HEK293 (cell line): ENCODE measurements at regions not wholly inside any gene's neighbourhood (a gene's known extent, or its start where the extent isn't known, plus 50 kb on each side); places are given as distances from the start of the nearest gene placed in this dataset.

Source experiments
- CTCF ChIA-PET: fragments of 350-600 bp; formaldehyde crosslinking; extraction: SDS; loops from one replicate; lab custom pipeline; 2021; ENCODE audit warnings: antibody characterized with exemption; lab: Yijun Ruan, JAX
- POLR2A ChIA-PET: fragments of 300-600 bp; formaldehyde crosslinking; extraction: SDS; loops from one replicate; lab custom pipeline; 2020; ENCODE audit warnings: antibody characterized with exemption, inconsistent platforms; lab: Yijun Ruan, JAX
- H3K27ac ChIP-seq: fragments of 200-500 bp; sonication (Bioruptor generic); 2 replicates; pipeline ENCODE4 v1.5.1; 2014; ENCODE audit warnings: low read depth, low read length, control low read depth, inconsistent platforms; ENCODE audit errors: extremely low read depth
- H3K36me3 ChIP-seq, 2 experiments: fragments of 200-500 bp in 1 of 2; sonication (Bioruptor generic) in 1 of 2; 1 replicate in 1 of 2; 2 replicates in 1 of 2; pipeline ENCODE4 v1.5.1; 2014 to 2017; ENCODE audit warnings: inconsistent platforms in 2 of 2, low read length in 2 of 2; ENCODE audit not compliant: control insufficient read depth in 2 of 2, insufficient read depth in 1 of 2
- H3K4me1 ChIP-seq: fragments of 200-500 bp; sonication (Bioruptor generic); 2 replicates; pipeline ENCODE4 v1.5.1; 2014; ENCODE audit warnings: mild to moderate bottlenecking, low read length, inconsistent platforms; ENCODE audit not compliant: control insufficient read depth, insufficient read depth
- H3K4me3 ChIP-seq: 2 replicates; pipeline ENCODE4 v1.5.1; 2011; ENCODE audit warnings: low read depth, mild to moderate bottlenecking, control low read depth, low read length, moderate library complexity
- H3K9me3 ChIP-seq: fragments of 200-500 bp; sonication (Bioruptor generic); 2 replicates; pipeline ENCODE4 v1.5.1; 2014; ENCODE audit warnings: low read depth, low read length, inconsistent platforms; ENCODE audit not compliant: control insufficient read depth, insufficient read depth
- GLI4 ChIP-seq: fragments of 450-650 bp; formaldehyde crosslinking; IDR thresholded peaks from 2 replicates; pipeline ENCODE4 v1.5.1; 2016; ENCODE audit warnings: missing biosample characterization, missing genetic modification characterization
- IKZF3 ChIP-seq: fragments of 450-650 bp; IDR thresholded peaks from 2 replicates; pipeline ENCODE4 v1.5.0; 2018; ENCODE audit warnings: missing biosample characterization, mild to moderate bottlenecking, missing genetic modification characterization, moderate library complexity
- KLF10 ChIP-seq: fragments of 450-650 bp; IDR thresholded peaks from 2 replicates; pipeline ENCODE4 v1.5.1; 2018; ENCODE audit warnings: missing biosample characterization, mild to moderate bottlenecking, missing genetic modification characterization
- KLF16 ChIP-seq: fragments of 450-650 bp; formaldehyde crosslinking; IDR thresholded peaks from 2 replicates; pipeline ENCODE4 v1.5.1; 2017; ENCODE audit warnings: missing biosample characterization, missing genetic modification characterization
- WT1 ChIP-seq: fragments of 450-650 bp; formaldehyde crosslinking; IDR thresholded peaks from 2 replicates; pipeline ENCODE4 v1.5.1; 2016; ENCODE audit warnings: missing biosample characterization, missing genetic modification characterization
- ZIC2 ChIP-seq: fragments of 450-650 bp; formaldehyde crosslinking; IDR thresholded peaks from 2 replicates; pipeline ENCODE4 v1.5.1; 2016; ENCODE audit warnings: missing biosample characterization, missing genetic modification characterization
- ZNF10 ChIP-seq: fragments of 450-650 bp; formaldehyde crosslinking; IDR thresholded peaks from 2 replicates; pipeline ENCODE4 v1.5.1; 2017; ENCODE audit warnings: missing biosample characterization, missing genetic modification characterization
- ZNF16 ChIP-seq: fragments of 450-650 bp; formaldehyde crosslinking; IDR thresholded peaks from 2 replicates; pipeline ENCODE4 v1.5.1; 2016; ENCODE audit warnings: low read depth, missing biosample characterization, missing genetic modification characterization
- ZNF184 ChIP-seq: fragments of 450-650 bp; IDR thresholded peaks from 2 replicates; pipeline ENCODE4 v1.5.1; 2018; ENCODE audit warnings: missing biosample characterization, mild to moderate bottlenecking, missing genetic modification characterization
- ZNF221 ChIP-seq: fragments of 450-650 bp; formaldehyde crosslinking; IDR thresholded peaks from 2 replicates; pipeline ENCODE4 v1.5.1; 2017; ENCODE audit warnings: missing biosample characterization, missing genetic modification characterization, borderline replicate concordance
- ZNF223 ChIP-seq: fragments of 450-650 bp; formaldehyde crosslinking; IDR thresholded peaks from 2 replicates; pipeline ENCODE4 v1.5.1; 2016; ENCODE audit warnings: missing biosample characterization, missing genetic modification characterization
- ZNF324 ChIP-seq: fragments of 450-650 bp; formaldehyde crosslinking; IDR thresholded peaks from 2 replicates; pipeline ENCODE4 v1.5.1; 2016; ENCODE audit warnings: missing biosample characterization, missing genetic modification characterization
- ZNF366 ChIP-seq: fragments of 450-650 bp; formaldehyde crosslinking; conservative IDR thresholded peaks from 2 replicates; pipeline ENCODE4 v1.5.1; 2016; ENCODE audit warnings: missing biosample characterization, missing genetic modification characterization
- ZNF394 ChIP-seq: fragments of 450-650 bp; formaldehyde crosslinking; IDR thresholded peaks from 2 replicates; pipeline ENCODE4 v1.5.1; 2016; ENCODE audit warnings: missing biosample characterization, missing genetic modification characterization, mild to moderate bottlenecking, moderate library complexity, borderline replicate concordance
- ZNF501 ChIP-seq: fragments of 450-650 bp; formaldehyde crosslinking; IDR thresholded peaks from 2 replicates; pipeline ENCODE4 v1.5.1; 2016; ENCODE audit warnings: missing biosample characterization, missing genetic modification characterization
- ZNF561 ChIP-seq: fragments of 450-650 bp; IDR thresholded peaks from 2 replicates; pipeline ENCODE4 v1.5.1; 2018; ENCODE audit warnings: missing biosample characterization, missing genetic modification characterization, borderline replicate concordance
- ZNF621 ChIP-seq: fragments of 450-650 bp; formaldehyde crosslinking; IDR thresholded peaks from 2 replicates; pipeline ENCODE4 v1.5.1; 2017; ENCODE audit warnings: missing biosample characterization, missing genetic modification characterization
- ZNF654 ChIP-seq: fragments of 450-650 bp; formaldehyde crosslinking; IDR thresholded peaks from 2 replicates; pipeline ENCODE4 v1.5.1; 2016; ENCODE audit warnings: low read depth, missing biosample characterization, missing genetic modification characterization
- ZNF837 ChIP-seq: fragments of 450-650 bp; formaldehyde crosslinking; IDR thresholded peaks from 2 replicates; pipeline ENCODE4 v1.5.1; 2016; ENCODE audit warnings: missing biosample characterization, missing genetic modification characterization
- TF ChIP-seq, protein P1 (sequence below): fragments of 450-650 bp; formaldehyde crosslinking; IDR thresholded peaks from 2 replicates; pipeline ENCODE4 v1.5.1; 2016; ENCODE audit warnings: missing biosample characterization, missing genetic modification characterization
- TF ChIP-seq, protein P2 (sequence below): fragments of 450-650 bp; formaldehyde crosslinking; IDR thresholded peaks from 2 replicates; pipeline ENCODE4 v1.5.1; 2016; ENCODE audit warnings: missing biosample characterization, missing genetic modification characterization
- TF ChIP-seq, protein P3 (sequence below): fragments of 450-650 bp; formaldehyde crosslinking; IDR thresholded peaks from 2 replicates; pipeline ENCODE4 v1.5.1; 2016; ENCODE audit warnings: missing biosample characterization, missing genetic modification characterization
- TF ChIP-seq, protein P4 (sequence below): fragments of 450-650 bp; formaldehyde crosslinking; IDR thresholded peaks from 2 replicates; pipeline ENCODE4 v1.5.1; 2016; ENCODE audit warnings: missing biosample characterization, missing genetic modification characterization
- TF ChIP-seq, protein P5 (sequence below): fragments of 450-650 bp; formaldehyde crosslinking; IDR thresholded peaks from 2 replicates; pipeline ENCODE4 v1.5.1; 2017; ENCODE audit warnings: missing biosample characterization, missing genetic modification characterization
- TF ChIP-seq, protein P6 (sequence below): fragments of 450-650 bp; formaldehyde crosslinking; IDR thresholded peaks from 2 replicates; pipeline ENCODE4 v1.5.1; 2016; ENCODE audit warnings: missing biosample characterization, missing genetic modification characterization

DNA sequence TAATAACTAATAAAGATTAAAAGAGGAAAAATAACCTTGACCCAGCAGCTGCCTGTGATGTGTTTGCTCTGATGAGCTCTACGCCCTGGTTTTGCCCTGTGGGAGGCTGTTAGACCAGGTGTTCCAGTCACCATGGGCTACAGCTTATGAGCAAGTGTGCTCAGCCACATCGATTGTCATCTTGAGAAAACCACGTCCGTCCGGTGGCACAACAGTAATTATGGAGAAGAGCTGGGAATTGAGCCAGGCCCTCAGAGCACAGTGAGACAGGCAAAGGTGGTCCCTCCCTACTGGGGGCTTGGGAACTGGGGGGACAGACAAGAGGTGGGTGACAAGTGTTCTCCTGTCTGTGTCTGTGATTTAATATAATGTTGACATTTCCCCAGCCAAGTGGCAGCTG is 420.5 kb downstream of the MATN1 start:
- ChIA-PET POLR2A (no interaction called here), CTCF (no interaction called here)
- Histone ChIP-seq H3K27ac (no peak overlapping the region), H3K36me3 (no peaks in the 10 kb centered on the region), H3K4me3 (no peak overlapping the region), H3K9me3 (no peaks in the 10 kb centered on the region), H3K4me1 (no peaks in the 10 kb centered on the region)
- TF ChIP-seq ZIC2 (tag by site-specific recombination) = no peak
- no peak for TF ChIP-seq ZNF184 (tag by site-specific recombination)
- TF ChIP-seq WT1 (tag by site-specific recombination) = no peak
- TF ChIP-seq, protein P1, sequence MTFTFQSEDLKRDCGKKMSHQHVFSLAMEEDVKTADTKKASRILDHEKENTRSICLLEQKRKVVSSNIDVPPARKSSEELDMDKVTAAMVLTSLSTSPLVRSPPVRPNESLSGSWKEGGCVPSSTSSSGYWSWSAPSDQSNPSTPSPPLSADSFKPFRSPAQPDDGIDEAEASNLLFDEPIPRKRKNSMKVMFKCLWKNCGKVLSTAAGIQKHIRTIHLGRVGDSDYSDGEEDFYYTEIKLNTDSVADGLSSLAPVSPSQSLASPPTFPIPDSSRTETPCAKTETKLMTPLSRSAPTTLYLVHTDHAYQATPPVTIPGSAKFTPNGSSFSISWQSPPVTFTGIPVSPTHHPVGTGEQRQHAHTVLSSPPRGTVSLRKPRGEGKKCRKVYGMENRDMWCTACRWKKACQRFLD (tag by site-specific recombination) = no peak
- TF ChIP-seq ZNF366 (tag by site-specific recombination) = no peak
- no peak for TF ChIP-seq KLF10 (tag by site-specific recombination)
- no peak for TF ChIP-seq ZNF10 (tag by site-specific recombination)
- TF ChIP-seq KLF16 (tag by site-specific recombination) = no peak
- no peak for TF ChIP-seq ZNF501 (tag by site-specific recombination)
- no peak for TF ChIP-seq ZNF394
- TF ChIP-seq ZNF654 (tag by site-specific recombination) = no peak
- TF ChIP-seq ZNF16 = no peak
- TF ChIP-seq ZNF223 (tag by site-specific recombination) = no peak
- TF ChIP-seq, protein P2, sequence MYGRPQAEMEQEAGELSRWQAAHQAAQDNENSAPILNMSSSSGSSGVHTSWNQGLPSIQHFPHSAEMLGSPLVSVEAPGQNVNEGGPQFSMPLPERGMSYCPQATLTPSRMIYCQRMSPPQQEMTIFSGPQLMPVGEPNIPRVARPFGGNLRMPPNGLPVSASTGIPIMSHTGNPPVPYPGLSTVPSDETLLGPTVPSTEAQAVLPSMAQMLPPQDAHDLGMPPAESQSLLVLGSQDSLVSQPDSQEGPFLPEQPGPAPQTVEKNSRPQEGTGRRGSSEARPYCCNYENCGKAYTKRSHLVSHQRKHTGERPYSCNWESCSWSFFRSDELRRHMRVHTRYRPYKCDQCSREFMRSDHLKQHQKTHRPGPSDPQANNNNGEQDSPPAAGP (tag by site-specific recombination) = no peak
- no peak for TF ChIP-seq ZNF324 (tag by site-specific recombination)
- TF ChIP-seq, protein P3, sequence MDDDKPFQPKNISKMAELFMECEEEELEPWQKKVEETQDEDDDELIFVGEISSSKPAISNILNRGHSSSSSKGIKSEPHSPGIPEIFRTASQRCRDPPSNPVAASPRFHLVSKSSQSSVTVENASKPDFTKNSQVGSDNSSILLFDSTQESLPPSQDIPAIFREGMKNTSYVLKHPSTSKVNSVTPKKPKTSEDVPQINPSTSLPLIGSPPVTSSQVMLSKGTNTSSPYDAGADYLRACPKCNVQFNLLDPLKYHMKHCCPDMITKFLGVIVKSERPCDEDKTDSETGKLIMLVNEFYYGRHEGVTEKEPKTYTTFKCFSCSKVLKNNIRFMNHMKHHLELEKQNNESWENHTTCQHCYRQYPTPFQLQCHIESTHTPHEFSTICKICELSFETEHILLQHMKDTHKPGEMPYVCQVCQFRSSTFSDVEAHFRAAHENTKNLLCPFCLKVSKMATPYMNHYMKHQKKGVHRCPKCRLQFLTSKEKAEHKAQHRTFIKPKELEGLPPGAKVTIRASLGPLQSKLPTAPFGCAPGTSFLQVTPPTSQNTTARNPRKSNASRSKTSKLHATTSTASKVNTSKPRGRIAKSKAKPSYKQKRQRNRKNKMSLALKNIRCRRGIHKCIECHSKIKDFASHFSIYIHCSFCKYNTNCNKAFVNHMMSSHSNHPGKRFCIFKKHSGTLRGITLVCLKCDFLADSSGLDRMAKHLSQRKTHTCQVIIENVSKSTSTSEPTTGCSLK (tag by site-specific recombination) = no peak
- no peak for TF ChIP-seq ZNF561 (tag by site-specific recombination)

DNA sequence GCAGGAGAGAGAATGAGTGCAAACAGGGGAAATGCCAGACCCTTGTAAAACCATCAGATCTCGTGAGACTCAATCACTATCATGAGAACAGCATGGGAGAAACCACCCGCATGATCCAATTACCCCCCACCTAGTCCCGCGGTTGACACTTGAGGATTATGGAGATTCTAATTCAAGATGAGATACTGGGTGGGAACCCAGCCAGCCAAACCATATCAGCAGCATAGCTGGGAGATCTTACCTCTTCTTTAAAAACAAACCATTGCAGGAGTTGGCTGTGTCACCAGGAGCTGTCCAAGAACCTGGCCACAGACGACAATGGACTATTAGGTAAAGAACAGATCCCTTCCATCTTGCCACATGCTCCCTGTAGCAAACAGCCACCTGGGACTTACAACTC is 422.7 kb downstream of the MATN1 start:
- Histone ChIP-seq H3K9me3 (no peaks in the 10 kb centered on the region), H3K4me1 (no peaks in the 10 kb centered on the region), H3K4me3 (no peak overlapping the region), H3K27ac (no peak overlapping the region), H3K36me3 (no peaks in the 10 kb centered on the region)
- CTCF ChIA-PET = interaction anchor here (0.7 kb wide), 1 partner anchor 1103 kb away, joined by 3 read pairs; no protein-coding TSS in a partner anchor
- POLR2A ChIA-PET = no interaction called here
- TF ChIP-seq ZNF837 (tag by site-specific recombination) = no peak
- TF ChIP-seq, protein P4, sequence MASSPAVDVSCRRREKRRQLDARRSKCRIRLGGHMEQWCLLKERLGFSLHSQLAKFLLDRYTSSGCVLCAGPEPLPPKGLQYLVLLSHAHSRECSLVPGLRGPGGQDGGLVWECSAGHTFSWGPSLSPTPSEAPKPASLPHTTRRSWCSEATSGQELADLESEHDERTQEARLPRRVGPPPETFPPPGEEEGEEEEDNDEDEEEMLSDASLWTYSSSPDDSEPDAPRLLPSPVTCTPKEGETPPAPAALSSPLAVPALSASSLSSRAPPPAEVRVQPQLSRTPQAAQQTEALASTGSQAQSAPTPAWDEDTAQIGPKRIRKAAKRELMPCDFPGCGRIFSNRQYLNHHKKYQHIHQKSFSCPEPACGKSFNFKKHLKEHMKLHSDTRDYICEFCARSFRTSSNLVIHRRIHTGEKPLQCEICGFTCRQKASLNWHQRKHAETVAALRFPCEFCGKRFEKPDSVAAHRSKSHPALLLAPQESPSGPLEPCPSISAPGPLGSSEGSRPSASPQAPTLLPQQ (tag by site-specific recombination) = no peak
- TF ChIP-seq, protein P5, sequence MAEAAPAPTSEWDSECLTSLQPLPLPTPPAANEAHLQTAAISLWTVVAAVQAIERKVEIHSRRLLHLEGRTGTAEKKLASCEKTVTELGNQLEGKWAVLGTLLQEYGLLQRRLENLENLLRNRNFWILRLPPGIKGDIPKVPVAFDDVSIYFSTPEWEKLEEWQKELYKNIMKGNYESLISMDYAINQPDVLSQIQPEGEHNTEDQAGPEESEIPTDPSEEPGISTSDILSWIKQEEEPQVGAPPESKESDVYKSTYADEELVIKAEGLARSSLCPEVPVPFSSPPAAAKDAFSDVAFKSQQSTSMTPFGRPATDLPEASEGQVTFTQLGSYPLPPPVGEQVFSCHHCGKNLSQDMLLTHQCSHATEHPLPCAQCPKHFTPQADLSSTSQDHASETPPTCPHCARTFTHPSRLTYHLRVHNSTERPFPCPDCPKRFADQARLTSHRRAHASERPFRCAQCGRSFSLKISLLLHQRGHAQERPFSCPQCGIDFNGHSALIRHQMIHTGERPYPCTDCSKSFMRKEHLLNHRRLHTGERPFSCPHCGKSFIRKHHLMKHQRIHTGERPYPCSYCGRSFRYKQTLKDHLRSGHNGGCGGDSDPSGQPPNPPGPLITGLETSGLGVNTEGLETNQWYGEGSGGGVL = no peak
- no peak for TF ChIP-seq ZNF621 (tag by site-specific recombination)
- TF ChIP-seq ZNF221 (tag by site-specific recombination) = no peak
- TF ChIP-seq, protein P6, sequence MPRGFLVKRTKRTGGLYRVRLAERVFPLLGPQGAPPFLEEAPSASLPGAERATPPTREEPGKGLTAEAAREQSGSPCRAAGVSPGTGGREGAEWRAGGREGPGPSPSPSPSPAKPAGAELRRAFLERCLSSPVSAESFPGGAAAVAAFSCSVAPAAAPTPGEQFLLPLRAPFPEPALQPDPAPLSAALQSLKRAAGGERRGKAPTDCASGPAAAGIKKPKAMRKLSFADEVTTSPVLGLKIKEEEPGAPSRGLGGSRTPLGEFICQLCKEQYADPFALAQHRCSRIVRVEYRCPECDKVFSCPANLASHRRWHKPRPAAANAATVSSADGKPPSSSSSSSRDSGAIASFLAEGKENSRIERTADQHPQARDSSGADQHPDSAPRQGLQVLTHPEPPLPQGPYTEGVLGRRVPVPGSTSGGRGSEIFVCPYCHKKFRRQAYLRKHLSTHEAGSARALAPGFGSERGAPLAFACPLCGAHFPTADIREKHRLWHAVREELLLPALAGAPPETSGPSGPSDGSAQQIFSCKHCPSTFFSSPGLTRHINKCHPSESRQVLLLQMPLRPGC (tag by site-specific recombination) = no peak
- no peak for TF ChIP-seq IKZF3
- no peak for TF ChIP-seq GLI4 (tag by site-specific recombination)
